ENCODE measurements at regions not wholly inside any gene's neighbourhood (a gene's known extent, or its start where the extent isn't known, plus 50 kb on each side); places are given as distances from the start of the nearest gene placed in this dataset.

DNA sequence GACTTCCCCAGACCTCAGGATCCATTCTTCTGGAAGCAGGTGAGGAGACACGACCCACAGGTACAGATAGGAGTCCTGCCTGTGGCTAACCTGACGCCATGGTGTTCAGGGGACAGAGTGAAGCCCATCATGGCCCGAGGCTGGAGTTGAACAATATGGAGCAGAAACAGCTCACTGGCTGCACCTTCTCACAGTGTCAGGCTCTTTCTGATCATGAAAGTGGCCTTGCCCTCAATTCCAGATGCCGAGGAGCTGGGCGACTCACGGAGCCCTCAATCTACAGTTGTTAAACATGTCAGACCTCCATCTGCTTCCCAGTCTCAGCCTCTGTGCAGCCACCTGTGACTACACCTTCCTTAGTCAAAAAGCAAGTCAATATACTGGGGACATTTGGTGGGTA is 110.8 kb upstream of the SMAD3 start:
- Histone ChIP-seq H3K27me3 (ENCODE audit: control insufficient read depth, insufficient read depth, low read length) (peaks cover 3% of the 10 kb centered on the region), H3K4me3 (ENCODE audit: low read length) (no peak overlapping the region)

GRCh38 chr15:66955001-66955516 is 110.3 kb upstream of the SMAD3 start:
- Histone ChIP-seq H3K9ac (ENCODE audit: low read length) (no peak overlapping the region), H3K4me3 (ENCODE audit: low read length) (no peak overlapping the region), H3K27me3 (ENCODE audit: control insufficient read depth, insufficient read depth, low read length) (peaks cover 3% of the 10 kb centered on the region), H3K4me1 (ENCODE audit: control insufficient read depth, insufficient read depth, low read length) (peaks cover 13% of the 10 kb centered on the region), H3K36me3 (ENCODE audit: control insufficient read depth, insufficient read depth, low read length) (no peaks in the 10 kb centered on the region), H3K9me3 (ENCODE audit: control insufficient read depth, low read length) (no peaks in the 10 kb centered on the region)

More for the DNA sequence above, 110.8 kb upstream of the SMAD3 start:
- Histone ChIP-seq H3K4me1 (ENCODE audit: control insufficient read depth, insufficient read depth, low read length) (peaks cover 13% of the 10 kb centered on the region), H3K36me3 (ENCODE audit: control insufficient read depth, insufficient read depth, low read length) (no peaks in the 10 kb centered on the region), H3K9ac (ENCODE audit: low read length) (no peak overlapping the region), H3K9me3 (ENCODE audit: control insufficient read depth, low read length) (no peaks in the 10 kb centered on the region)

DNA sequence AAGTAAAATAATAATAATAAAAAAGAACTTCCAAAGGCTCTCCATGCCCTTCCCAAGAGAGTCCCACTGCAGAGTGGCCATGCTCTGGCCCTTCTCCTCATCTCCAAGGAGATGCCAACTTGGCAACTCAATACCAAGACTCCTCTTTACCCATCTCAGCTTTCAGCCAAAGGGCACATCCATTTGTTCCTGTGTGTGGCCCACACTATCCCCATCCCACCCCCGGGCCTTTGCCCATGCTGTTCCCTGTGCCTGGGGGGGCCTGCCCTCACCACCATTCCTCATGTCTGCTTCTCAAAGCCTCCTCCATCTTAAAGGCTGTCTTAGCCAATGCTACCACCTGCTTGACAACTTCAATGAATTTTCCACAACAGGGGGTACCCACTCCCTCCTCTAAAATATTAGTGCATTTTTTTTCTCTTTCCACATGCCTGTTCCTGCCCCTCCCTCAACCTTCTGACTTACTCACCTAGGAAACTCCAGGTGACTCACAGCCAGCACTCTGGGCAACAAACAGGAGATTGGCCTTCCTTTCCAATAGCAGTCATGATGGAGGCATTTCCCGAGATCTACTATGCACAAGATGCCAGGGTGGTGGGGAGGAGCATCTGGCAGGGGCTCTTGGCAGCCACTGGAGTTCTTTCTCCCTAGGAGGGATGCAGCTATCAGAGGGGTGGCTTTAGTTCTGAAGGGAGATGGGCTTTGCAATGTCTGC is 109.4 kb upstream of the SMAD3 start:
- Histone ChIP-seq H3K27me3 (ENCODE audit: control insufficient read depth, insufficient read depth, low read length) (peaks cover 3% of the 10 kb centered on the region), H3K9me3 (ENCODE audit: control insufficient read depth, low read length) (no peaks in the 10 kb centered on the region), H3K4me3 (ENCODE audit: low read length) (no peak overlapping the region), H3K9ac (ENCODE audit: low read length) (no peak overlapping the region), H3K36me3 (ENCODE audit: control insufficient read depth, insufficient read depth, low read length) (no peaks in the 10 kb centered on the region), H3K4me1 (ENCODE audit: control insufficient read depth, insufficient read depth, low read length) (peaks cover 13% of the 10 kb centered on the region)

GRCh38 chr15:66956672-66957430 is 108.6 kb upstream of the SMAD3 start:
- peaks cover 3% of the 10 kb centered on the region for H3K27me3 ChIP-seq (ENCODE audit: control insufficient read depth, insufficient read depth, low read length)
- H3K9me3 ChIP-seq (ENCODE audit: control insufficient read depth, low read length), result no peaks in the 10 kb centered on the region
- H3K36me3 ChIP-seq (ENCODE audit: control insufficient read depth, insufficient read depth, low read length), result no peaks in the 10 kb centered on the region
- H3K9ac ChIP-seq (ENCODE audit: low read length), result no peak overlapping the region
- peaks cover 13% of the 10 kb centered on the region for H3K4me1 ChIP-seq (ENCODE audit: control insufficient read depth, insufficient read depth, low read length)
- H3K4me3 ChIP-seq (ENCODE audit: low read length), result no peak overlapping the region

DNA sequence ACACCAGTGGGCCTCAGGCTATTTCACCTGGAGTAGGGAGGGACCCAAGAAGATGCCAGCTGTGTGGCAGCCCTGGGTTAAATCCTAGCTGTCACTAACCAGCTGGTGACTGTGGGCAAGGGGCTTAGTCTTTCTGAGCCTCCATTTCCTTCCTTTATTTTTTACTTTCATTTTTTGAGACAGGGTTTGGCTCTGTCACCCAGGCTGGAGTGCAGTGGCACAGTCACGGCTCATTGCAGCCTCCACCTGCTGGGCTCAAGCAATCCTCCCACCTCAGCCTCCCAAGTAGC is 108.0 kb upstream of the SMAD3 start:
- H3K4me1 ChIP-seq (ENCODE audit: control insufficient read depth, insufficient read depth, low read length), result peaks cover 13% of the 10 kb centered on the region

DNA sequence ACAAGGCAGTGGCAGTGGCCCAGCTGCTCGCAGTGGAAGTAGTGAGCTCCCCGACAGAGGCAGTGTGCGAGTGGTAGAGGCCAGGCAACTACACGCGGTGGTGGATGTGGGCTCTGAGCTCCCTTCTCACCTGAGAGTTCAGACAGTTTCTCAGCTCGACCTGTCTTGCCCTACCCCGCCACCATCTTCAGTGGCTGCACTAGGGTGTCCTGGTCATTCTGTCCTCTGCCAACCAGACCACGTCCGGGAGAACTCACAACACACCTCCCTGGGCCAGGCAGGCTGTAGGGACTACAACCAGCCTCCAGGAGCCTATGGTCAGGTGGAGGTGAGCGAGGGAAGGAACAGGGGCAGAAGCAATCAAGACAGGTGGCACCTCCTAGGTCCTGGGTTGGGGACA is 106.3 kb upstream of the SMAD3 start:
- Histone ChIP-seq H3K36me3 (ENCODE audit: control insufficient read depth, insufficient read depth, low read length) (no peaks in the 10 kb centered on the region), H3K9me3 (ENCODE audit: control insufficient read depth, low read length) (no peaks in the 10 kb centered on the region), H3K27me3 (ENCODE audit: control insufficient read depth, insufficient read depth, low read length) (peaks cover 3% of the 10 kb centered on the region), H3K4me3 (ENCODE audit: low read length) (no peak overlapping the region), H3K9ac (ENCODE audit: low read length) (no peak overlapping the region), H3K4me1 (ENCODE audit: control insufficient read depth, insufficient read depth, low read length) (peaks cover 6% of the 10 kb centered on the region)

More for the DNA sequence above, 108.0 kb upstream of the SMAD3 start:
- Histone ChIP-seq H3K9ac (ENCODE audit: low read length) (no peak overlapping the region), H3K9me3 (ENCODE audit: control insufficient read depth, low read length) (no peaks in the 10 kb centered on the region), H3K4me3 (ENCODE audit: low read length) (no peak overlapping the region), H3K36me3 (ENCODE audit: control insufficient read depth, insufficient read depth, low read length) (no peaks in the 10 kb centered on the region), H3K27me3 (ENCODE audit: control insufficient read depth, insufficient read depth, low read length) (peaks cover 3% of the 10 kb centered on the region)

DNA sequence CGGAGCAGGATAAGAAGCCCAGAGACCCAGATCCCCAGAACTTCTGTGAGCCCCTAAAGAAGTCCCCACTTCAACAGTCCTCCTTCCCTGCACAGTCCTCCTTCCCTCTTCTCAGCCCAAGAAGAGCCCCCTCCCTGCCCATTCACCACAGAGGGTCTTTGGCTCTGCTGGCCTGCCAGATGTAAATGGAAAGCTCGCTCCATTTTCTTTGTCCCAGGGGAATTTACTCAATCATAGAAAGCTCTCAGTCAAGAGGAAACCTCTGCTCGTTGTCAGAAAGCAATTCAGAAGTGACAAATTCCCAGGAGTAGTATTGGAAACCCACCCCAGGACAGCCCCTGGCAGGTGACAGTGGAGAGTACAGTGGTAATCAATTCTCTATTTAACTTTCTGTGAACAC is 105.5 kb upstream of the SMAD3 start:
- Histone ChIP-seq H3K36me3 (ENCODE audit: control insufficient read depth, insufficient read depth, low read length) (no peaks in the 10 kb centered on the region), H3K4me1 (ENCODE audit: control insufficient read depth, insufficient read depth, low read length) (peaks cover 6% of the 10 kb centered on the region), H3K9me3 (ENCODE audit: control insufficient read depth, low read length) (no peaks in the 10 kb centered on the region), H3K27me3 (ENCODE audit: control insufficient read depth, insufficient read depth, low read length) (peaks cover 3% of the 10 kb centered on the region), H3K4me3 (ENCODE audit: low read length) (no peak overlapping the region), H3K9ac (ENCODE audit: low read length) (no peak overlapping the region)

DNA sequence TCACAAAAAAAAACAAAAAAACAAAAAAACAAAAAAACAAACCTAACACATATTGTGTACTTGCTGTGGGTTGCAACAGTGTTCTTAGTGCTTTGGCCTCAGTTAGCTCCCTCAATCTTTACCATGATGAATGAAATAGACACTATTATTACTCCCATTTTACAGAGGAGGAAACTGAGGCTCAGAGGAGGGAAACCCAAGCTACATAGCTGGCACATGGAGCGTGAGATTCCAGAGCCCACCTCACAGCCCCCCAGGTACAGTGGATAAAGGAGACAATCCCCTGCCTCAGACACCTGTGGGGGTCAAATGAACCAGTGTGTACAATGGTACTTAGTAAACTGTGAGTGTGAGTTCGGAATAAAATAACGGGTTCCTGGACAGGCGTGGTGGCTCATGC is 104.9 kb upstream of the SMAD3 start:
- no peaks in the 10 kb centered on the region for H3K36me3 ChIP-seq (ENCODE audit: control insufficient read depth, insufficient read depth, low read length)
- H3K4me3 ChIP-seq (ENCODE audit: low read length), result no peak overlapping the region

GRCh38 chr15:66961407-66961884 is 104.0 kb upstream of the SMAD3 start:
- H3K4me1 ChIP-seq (ENCODE audit: control insufficient read depth, insufficient read depth, low read length), result peaks cover under 1% of the 10 kb centered on the region
- no peak overlapping the region for H3K9ac ChIP-seq (ENCODE audit: low read length)
- H3K4me3 ChIP-seq (ENCODE audit: low read length), result no peak overlapping the region
- H3K36me3 ChIP-seq (ENCODE audit: control insufficient read depth, insufficient read depth, low read length), result no peaks in the 10 kb centered on the region
- peaks cover 3% of the 10 kb centered on the region for H3K27me3 ChIP-seq (ENCODE audit: control insufficient read depth, insufficient read depth, low read length)
- H3K9me3 ChIP-seq (ENCODE audit: control insufficient read depth, low read length), result no peaks in the 10 kb centered on the region

More for the DNA sequence above, 104.9 kb upstream of the SMAD3 start:
- no peaks in the 10 kb centered on the region for H3K9me3 ChIP-seq (ENCODE audit: control insufficient read depth, low read length)
- H3K9ac ChIP-seq (ENCODE audit: low read length), result no peak overlapping the region
- H3K4me1 ChIP-seq (ENCODE audit: control insufficient read depth, insufficient read depth, low read length), result peaks cover 6% of the 10 kb centered on the region
- H3K27me3 ChIP-seq (ENCODE audit: control insufficient read depth, insufficient read depth, low read length), result peaks cover 3% of the 10 kb centered on the region

DNA sequence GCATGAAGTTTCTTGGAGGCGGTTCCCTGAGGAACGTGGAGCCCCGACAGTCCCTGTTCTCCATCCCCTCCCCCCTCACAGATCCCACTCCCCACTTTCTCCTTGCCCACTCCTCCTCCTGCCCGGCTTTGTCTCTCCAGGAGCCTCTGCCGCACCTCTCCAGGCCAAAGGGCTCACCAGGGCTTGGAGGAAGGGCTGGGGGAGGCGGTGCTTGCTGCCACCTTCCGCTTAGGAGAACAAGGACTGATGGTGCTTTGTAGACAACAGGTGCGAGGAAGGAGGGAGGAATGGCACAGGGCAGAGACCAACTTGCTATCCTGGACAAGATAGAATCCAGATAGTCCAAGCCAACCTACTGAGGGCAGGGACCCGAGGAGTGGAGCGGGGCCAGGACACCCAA is 103.5 kb upstream of the SMAD3 start:
- no peak overlapping the region for H3K9ac ChIP-seq (ENCODE audit: low read length)
- no peak overlapping the region for H3K4me3 ChIP-seq (ENCODE audit: low read length)
- H3K4me1 ChIP-seq (ENCODE audit: control insufficient read depth, insufficient read depth, low read length), result no peaks in the 10 kb centered on the region
- peaks cover 3% of the 10 kb centered on the region for H3K27me3 ChIP-seq (ENCODE audit: control insufficient read depth, insufficient read depth, low read length)
- no peaks in the 10 kb centered on the region for H3K9me3 ChIP-seq (ENCODE audit: control insufficient read depth, low read length)
- H3K36me3 ChIP-seq (ENCODE audit: control insufficient read depth, insufficient read depth, low read length), result no peaks in the 10 kb centered on the region

DNA sequence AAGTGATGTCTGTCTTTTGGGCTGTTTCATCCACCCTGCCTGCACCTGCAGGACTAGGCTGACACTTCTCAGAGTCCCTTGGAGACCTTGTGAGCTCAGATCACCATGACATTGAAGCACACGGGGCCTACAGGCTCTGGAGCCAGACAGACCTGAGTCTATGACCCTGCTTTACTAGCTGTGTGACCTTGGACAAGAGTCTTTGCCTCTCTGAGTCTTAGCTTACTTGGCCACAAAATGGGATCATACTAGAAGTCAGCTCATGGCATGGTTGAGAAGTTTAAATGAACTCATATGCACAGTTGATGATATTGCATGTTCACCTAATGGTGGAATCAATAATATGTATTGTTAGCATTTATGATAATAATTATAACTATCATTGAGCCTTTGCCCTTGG is 102.9 kb upstream of the SMAD3 start:
- Histone ChIP-seq H3K4me3 (ENCODE audit: low read length) (no peak overlapping the region), H3K36me3 (ENCODE audit: control insufficient read depth, insufficient read depth, low read length) (no peaks in the 10 kb centered on the region), H3K27me3 (ENCODE audit: control insufficient read depth, insufficient read depth, low read length) (peaks cover 3% of the 10 kb centered on the region), H3K4me1 (ENCODE audit: control insufficient read depth, insufficient read depth, low read length) (no peaks in the 10 kb centered on the region), H3K9me3 (ENCODE audit: control insufficient read depth, low read length) (no peaks in the 10 kb centered on the region), H3K9ac (ENCODE audit: low read length) (no peak overlapping the region)

- no peaks in the 10 kb centered on the region for H3K36me3 ChIP-seq (ENCODE audit: control insufficient read depth, insufficient read depth, low read length)
- H3K4me3 ChIP-seq (ENCODE audit: low read length), result no peak overlapping the region
- no peaks in the 10 kb centered on the region for H3K9me3 ChIP-seq (ENCODE audit: control insufficient read depth, low read length)
- H3K9ac ChIP-seq (ENCODE audit: low read length), result no peak overlapping the region
- no peaks in the 10 kb centered on the region for H3K4me1 ChIP-seq (ENCODE audit: control insufficient read depth, insufficient read depth, low read length)
- H3K27me3 ChIP-seq (ENCODE audit: control insufficient read depth, insufficient read depth, low read length), result peaks cover 3% of the 10 kb centered on the region
Observed at GRCh38 chr15:66963084-66963483, 102.3 kb upstream of the SMAD3 start.

Data from mucosa of stomach (tissue), 1 donor.